ENCODE measurements at regions not wholly inside any gene's neighbourhood (a gene's known extent, or its start where the extent isn't known, plus 50 kb on each side); places are given as distances from the start of the nearest gene placed in this dataset.

DNA sequence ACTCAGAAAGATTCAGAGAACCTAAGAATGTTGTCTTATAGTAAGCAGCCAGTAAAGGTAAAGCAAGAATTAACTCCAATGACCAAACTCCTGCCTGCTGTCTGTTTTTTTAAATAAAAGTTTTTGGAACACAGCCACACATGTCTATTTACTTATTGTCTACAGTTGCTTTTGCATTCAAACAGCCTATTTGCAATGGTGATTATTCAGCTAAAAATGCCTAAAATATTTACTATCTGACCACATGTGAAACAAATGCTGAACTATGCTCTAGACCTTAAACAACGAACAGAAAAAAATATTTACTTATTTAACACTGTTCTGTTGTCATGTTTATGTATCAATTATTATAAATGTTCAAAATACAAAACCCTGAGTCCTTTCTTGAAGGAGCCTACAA lies 1246.6 kb downstream of the FAM181B start:
- TF ChIP-seq, protein P1, sequence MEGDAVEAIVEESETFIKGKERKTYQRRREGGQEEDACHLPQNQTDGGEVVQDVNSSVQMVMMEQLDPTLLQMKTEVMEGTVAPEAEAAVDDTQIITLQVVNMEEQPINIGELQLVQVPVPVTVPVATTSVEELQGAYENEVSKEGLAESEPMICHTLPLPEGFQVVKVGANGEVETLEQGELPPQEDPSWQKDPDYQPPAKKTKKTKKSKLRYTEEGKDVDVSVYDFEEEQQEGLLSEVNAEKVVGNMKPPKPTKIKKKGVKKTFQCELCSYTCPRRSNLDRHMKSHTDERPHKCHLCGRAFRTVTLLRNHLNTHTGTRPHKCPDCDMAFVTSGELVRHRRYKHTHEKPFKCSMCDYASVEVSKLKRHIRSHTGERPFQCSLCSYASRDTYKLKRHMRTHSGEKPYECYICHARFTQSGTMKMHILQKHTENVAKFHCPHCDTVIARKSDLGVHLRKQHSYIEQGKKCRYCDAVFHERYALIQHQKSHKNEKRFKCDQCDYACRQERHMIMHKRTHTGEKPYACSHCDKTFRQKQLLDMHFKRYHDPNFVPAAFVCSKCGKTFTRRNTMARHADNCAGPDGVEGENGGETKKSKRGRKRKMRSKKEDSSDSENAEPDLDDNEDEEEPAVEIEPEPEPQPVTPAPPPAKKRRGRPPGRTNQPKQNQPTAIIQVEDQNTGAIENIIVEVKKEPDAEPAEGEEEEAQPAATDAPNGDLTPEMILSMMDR (IDR thresholded peaks at IDR 0.05): no peak
- TF ChIP-seq POLR2A (IDR thresholded peaks at IDR 0.05): no peak

Data from adrenal gland (tissue), 5 donors.